NCI-H1930 (cell line): ENCODE measurements at regions not wholly inside any gene's neighbourhood (a gene's known extent, or its start where the extent isn't known, plus 50 kb on each side); places are given as distances from the start of the nearest gene placed in this dataset.
A peak's percentile ranks its signal among the peaks of the same experiment; 100 is the strongest.
"Not testable (repeated sequence)": the region's sequence is repeated elsewhere in the genome, so short reads cannot be mapped to it uniquely, and the experiment has no call there.

ENCODE experiments used
- DNase-seq, 2 experiments: peaks; one replicate each; lab custom pipeline; 2025; lab: John Stamatoyannopoulos, UW

DNA sequence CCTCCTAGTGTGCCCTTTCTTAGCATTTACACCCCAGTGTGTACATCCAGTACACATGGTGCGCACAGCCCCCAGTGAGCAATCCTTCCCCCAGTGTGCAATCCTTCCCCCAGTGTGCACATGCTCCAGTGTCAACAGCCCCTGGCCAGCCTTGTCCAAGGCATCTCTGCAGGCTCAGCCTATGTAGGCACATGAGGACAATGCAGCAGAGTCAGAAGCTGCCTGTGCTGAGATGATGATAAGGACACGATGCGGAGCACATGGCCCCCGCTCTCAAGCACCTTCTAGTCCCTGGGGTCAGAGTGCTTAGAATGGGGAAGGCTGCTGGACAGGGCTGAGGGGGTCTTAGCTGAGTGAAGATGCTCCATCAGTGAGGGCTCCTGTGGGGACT lies 69.8 kb downstream of the GADD45G start:
- DNase-seq, result no peak

DNA sequence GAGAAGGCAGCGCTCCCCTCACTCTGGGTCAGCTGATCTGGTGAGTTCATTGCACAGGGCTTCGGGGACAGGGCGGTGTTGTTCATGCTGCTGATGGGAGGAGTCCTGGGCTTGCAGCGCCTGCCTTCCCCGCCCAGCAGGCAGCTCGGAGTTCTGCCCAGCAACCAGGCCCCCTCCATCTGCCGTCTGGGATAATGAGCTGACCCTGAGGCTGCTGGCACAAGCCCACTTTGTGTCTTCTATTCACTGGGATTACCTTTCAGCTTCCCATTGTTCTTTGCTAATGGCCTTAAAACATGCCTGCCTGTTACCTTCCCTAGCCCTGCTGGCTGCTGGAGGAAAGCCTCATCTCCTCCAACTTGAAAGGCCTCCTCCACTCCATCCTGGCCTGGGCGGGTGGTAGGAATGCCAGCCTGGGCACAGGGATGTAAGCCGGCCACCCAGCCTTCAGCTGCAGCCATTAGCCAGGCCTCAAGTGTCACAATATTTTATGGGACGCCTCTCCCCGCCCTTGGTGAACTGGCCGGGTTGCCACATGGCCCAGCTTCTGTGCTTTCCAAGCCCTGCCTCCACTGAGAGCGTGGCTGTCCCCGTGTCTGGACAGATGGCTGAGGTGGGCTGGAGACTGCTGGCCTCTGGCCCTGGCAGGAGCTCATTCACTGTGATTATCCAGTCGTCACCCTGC lies 70.4 kb downstream of the GADD45G start:
- no peak for DNase-seq

DNA sequence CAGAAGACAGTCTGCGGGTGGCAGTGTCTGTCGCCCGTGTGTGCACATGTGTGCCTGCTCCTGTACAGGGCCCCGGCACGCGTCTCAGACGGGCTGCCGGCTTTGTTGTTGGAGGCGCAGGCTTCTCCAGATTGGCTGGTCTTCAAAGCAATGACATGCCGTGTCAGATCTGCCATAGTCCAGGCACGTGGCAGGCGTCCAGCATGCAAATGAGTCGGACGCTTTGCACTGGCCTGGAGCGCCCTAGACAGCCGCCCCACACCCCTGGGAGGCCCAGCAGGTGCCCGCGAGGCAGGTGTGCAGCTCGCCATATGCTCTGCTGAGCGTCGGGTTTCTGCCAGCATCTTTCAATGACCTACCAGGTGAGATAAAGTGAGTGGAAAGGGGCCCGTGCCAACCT lies 71.5 kb downstream of the GADD45G start:
- no peak for DNase-seq

DNA sequence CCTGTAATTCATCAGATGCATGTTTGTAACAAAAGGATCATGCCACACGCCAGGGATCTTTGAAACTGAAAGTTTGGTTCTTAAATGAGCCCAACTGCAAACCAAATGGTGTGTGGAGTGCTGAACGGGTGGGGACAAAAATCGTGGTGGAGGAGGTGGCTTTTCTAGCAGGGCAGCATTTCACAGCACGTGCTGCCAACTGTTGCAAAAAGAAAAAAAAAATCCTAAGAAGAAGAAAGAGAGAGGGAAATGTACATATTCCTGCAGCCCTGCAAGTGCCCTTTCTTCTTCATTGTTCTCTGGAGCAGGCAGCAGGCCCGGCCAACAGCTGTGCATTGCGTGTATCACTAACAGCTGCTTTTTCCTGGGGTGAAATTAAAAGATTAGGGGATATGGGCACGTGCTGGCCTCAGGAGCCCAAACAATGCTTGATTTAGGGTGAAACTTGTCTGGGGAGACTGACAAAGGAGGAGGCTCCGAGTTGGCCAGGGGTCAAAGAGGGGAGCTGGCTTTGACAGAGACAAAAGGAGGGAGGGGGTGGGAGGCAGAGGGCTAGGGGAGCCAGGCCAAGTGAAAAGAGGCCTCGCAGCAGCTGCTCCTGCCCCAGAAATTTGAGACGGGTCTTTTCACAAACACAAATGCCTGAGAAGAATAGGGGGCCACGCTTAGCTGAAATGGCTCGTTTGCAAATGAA lies 73.0 kb downstream of the GADD45G start:
- DNase-seq, result peak; percentile 46 to 73

DNA sequence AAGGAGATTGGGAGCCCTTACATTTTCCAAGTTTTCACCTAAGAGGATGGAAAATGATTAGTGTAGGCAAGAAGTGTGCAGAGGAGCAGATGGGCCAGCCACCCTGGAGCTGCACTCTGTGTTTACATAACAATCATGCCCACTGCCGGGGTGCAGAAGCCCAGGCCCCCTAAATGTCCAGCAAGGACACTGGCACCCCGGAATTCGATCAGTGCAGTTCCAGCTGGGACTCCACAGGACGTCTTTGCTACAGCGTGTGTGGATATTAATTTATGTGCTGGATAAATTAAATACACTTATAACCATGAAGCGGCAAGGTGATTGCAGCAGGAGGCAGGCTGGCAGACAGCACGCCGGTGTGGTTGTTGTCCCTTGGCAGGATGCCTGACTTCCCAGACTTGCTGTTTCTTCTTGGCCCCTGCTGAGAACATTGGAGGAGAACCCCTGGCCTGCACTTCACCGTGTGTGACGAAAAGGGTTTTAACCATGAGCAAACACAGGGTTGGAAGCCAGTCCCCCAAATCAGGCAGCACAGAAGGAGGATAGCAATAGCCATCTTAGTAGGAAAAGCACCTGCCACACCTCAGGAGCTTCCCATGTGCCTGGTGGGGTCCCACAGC lies 73.7 kb downstream of the GADD45G start:
- DNase-seq, result no peak

DNA sequence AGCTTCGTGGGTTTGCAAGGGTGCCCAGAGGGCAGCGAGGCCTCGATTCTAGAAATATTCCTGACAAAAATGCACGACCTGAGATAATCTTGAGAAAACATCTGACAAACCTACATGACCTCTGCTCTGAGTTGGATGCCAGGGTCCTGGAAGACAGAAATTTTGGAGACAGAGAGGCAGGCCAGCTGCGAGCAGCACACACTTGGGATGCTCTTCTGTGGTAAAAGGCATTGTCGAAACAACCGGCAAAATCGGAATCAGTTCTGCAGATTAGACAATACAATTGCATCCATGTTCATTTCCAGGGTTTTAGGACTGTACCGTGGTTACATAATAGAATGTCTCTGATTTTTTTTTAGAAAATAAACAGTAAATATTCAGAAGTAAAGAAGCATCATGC lies 74.2 kb downstream of the GADD45G start:
- no peak for DNase-seq

DNA sequence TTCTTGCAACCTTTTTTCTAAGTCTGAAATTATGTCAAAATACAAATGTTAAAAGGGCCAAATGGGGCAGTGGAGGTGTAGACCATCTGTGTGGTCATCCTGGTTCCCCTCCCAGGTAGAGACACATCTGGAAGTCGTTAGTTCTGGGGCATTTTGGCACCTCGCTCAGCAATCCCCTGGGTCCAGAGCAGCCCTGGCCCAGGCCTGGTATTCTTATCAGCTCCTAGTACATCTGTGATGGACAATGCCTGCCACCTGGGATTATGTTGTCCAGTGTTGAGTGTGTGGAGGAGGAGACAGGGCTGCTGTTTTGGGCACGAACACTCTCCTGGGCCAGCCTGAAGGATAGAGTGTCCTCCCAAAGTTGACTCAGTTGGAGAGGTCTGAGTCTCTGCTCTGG lies 74.8 kb downstream of the GADD45G start:
- no peak for DNase-seq

DNA sequence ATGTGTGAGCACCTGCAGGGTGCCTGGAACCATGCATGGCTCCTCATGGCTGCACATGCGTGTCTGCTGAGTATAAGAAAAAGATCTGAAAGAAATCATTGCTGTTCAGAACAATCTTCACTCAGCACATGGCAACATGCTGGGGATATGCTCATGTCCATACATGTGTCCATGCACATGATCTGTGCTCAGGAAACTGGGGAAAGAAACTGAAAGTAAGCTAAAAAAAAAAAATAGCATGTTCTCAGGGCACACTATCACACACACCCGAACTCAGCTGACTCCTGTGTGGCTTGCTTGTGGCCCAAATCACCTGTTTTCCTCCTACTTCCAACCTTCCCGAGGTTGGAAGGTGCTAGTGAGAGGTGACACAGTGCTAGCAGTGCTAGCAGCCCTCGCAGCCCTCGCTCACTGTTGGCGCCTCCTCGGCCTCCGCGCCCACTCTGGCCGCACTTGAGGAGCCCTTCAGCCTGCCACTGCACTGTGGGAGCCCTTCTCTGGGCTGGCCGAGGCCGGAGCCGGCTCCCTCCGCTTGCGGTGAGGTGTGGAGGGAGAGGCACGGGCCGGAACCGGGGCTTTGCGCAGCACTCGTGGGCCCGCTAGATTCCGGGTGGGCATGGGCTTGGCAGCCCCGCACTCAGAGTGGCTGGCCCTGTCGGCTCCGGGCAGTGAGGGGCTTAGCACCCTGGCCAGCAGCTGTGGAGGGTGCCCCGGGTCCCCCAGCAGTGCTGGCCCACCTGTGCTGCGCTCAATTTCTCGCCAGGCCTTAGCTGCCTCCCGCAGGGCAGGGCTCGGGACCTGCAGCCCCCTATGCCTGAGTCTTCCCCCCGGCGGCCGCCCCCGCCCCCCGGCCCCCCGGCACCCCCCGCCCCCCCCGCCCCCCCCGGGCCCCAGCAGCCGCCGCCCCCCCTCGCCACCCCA lies 76.0 kb downstream of the GADD45G start:
- no peak for DNase-seq

DNA sequence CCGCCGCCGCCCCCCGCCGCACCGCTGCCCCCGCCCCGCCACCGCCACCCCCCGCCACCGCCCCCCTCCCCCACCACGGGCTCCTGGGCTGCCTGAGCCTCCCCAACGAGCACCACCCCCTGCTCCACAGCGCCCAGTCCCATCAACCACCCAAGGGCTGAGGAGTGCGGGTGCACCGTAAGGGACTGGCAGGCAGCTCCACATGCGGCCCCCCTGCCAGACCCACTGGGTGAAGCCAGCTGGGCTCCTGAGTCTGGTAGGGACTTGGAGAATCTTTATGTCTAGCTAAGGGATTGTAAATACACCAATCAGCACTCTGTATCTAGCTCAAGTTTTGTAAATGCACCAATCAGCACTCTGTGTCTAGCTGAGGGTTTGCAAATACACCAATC lies 76.7 kb downstream of the GADD45G start:
- not testable (repeated sequence) for DNase-seq

DNA sequence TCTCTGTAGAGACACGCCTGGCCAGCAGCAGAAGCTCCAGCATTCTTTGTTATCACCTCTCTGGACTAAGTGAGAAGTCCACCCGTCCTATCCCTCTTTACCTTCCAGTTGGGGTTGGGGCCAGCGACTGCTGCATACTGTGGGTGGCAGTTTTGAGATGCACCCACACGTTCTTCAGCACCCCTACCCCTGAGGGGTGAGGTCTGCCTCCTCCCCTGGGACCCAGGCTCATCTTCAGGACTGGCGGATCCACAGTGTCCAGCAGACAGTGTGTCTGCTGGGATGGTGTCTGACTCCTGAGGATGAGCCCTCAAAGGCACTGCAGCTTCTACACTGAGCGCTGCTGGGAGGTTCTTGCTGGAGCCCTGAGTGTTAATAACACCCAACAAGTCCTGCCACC lies 78.8 kb downstream of the GADD45G start:
- no peak for DNase-seq

DNA sequence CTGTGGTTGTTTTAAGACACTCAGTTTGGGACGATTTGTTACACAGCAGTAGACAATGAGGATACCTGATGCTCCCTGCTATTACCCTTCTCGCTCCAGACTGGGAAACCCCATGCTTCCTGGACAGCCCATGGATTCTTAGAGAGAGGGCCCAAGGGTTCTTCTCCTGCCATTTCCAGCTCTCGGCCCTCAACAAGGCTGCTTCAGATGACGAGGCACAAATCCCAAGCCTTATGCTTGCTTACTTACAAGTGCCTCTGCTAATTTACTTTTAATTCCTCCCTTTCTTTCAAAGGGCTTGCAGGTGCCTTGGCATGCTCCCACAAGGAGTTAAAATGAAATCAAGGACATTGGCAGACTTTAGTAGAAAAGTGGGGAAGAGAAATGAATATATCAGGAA lies 79.4 kb downstream of the GADD45G start:
- DNase-seq, result no peak

DNA sequence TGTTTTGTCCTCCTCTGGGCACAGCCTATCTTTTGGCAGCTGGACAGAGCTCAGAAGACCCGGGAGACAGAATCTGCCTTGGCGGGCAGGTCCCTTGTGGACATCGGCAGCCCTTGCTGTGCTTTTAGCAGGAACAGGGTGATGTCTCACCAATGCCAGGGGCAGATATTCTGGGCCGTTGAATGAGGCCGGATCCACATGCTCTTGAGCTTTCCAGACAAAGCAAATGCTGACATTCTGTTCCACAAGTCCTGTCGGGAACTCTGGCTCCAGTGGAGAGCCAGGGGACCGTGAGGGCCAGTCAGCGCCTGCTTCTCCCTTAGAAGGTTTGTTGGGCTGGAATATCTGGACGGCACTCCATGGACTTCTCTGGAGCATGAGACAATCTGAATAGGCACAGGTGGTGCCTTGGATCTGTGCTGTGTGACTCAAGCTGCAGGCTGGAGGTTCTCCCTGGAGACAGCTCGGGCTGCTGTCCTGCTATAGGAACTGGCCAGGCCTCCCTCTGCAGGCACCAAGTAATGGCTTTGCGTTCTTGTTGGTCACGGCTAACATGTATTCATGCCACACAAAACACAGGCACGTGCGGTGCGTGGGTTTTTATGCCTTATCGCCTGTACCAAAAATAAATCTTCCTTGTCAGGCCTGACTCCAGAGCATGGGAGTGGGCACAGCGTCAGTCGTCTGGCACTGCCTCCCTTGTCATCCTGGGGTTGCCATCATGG lies 80.3 kb downstream of the GADD45G start:
- DNase-seq, result no peak

DNA sequence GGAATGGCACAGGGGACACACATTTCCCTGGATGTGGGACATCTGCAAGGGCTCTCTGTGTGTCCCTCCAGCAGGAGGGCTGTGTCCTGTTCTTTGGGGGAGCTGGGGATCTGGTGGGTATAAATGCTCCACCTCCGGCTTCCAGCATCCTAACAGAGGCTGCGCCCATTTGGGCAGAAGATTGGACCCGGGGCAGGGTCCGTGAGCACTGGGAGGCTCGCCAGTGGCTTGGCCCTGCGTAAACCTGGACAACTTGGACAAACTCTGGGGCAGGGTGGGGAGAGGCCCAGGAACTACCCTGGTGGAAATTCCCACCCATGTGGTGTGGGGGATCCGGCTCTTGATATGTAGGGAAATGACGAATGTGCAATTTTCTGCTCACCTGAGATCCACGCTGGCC lies 80.9 kb downstream of the GADD45G start:
- no peak for DNase-seq

DNA sequence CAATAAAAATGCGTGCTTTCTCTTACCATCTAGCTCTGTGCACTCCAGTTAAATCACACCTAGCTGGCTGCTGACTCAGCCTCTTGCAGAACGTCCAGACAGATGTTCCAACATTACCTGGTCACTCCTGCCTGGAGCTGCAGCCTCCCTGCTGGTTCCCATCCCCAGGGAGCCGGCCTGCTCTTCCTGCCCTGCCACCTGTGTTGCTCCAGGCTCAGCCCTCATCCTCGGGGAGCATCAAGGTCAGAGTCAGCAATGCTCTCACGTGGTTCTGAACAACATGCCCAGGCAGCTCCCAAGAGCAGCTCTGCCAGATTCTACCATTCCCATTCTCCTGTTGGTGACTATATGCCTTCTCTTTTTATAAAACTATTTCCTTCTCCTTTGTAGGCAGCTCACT lies 81.3 kb downstream of the GADD45G start:
- DNase-seq, result no peak

DNA sequence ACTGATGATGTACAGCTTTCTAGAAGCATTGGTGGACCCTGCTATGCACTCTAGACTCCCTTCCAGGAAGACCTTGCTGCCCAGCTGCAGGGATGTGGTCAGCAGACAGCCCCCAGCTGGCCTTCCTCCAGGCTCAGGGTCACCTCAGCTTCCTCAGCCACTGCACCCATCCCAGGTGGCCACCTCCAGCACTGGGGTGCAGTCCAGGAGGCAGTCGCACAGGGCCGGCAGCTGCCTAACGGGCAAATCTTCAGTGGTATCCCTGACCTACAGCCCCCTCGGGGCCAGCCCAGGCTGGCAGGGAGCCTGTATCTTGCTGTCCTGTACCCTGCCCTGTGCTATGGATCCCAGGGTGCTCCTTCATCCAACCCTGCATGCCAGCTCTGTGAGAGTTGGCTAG lies 81.8 kb downstream of the GADD45G start:
- no peak for DNase-seq

DNA sequence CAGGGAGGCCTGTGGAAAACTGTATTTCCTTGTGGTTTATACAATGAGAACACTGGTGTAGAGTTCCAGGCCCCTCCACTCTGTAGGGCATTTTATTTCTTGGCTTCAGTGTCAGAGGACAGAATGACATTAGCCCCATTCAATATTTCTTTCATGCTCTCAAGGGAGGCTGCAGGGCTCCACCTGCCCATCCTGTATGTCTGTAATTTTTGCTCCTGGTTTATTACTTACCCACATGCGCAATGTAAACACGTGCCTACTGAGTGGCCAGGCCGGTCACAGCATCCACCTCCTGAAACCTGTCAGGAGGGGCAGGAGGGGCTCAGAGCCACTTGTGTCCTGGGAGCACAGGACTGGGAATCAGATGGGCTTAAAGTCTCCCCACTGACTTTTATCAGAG lies 82.4 kb downstream of the GADD45G start:
- no peak for DNase-seq

DNA sequence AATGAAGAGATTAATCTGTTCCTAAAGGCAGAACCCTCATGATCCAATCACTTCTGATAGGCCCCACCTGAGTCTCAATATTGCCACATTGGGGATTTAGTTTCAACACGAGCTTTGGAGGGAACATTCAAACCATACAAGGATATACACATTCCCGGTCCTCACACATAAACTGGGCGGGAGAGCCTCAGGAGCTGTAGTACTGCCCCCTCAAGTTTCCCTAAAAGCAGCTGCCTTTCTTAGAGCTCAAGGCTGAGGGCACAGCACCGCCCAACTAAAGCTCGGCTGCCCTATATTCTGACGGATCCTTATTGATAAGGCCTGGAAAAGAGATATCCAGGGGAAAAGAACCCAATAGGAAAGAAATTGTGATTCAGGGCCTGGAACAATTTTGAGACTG lies 83.0 kb downstream of the GADD45G start:
- DNase-seq, result no peak

DNA sequence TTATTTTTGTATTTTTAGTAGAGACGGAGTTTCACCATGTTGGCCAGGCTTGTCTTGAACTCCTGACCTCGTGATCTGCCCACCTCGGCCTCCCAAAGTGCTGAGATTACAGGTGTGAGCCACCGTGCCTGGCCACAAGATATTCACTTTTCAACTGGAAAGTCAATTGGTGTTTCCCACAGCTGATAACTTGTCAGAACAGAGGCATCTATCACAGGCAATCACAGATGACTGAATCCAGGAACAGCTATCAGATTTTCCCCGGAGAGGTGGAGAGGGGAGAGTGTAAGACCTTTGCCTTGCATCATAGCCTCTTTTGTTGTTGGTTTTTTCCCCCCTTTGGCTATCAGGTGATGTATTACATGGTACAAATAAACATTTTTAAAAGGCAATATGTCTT lies 84.5 kb downstream of the GADD45G start:
- DNase-seq, result not testable (repeated sequence)

DNA sequence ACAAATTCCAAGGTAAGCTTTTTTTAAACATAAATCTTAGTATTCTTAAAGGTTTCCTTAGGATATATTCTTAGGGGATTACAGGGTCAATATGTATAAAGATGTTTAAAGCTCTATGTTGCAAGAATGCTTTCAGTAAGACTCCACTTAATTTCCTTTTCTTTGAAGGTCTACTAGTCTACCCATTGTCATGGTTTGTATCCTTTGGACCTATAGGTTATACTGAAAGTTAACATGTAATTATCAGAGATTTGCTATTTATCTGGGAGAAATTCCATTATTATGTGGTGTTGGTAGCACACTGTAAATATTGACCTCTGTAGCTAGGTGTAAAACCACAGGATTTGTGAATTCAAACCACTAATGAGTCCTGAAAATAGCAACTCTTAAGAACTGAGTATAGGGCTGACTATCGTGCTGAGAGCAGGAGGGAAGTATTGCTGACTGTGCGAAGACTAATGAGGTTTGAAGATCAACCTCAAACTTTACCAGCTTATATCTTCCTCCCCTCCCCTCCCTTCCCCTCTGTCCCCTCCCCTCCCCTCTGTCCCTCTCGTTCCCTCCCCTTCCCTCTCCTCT lies 85.6 kb downstream of the GADD45G start:
- DNase-seq, result no peak

DNA sequence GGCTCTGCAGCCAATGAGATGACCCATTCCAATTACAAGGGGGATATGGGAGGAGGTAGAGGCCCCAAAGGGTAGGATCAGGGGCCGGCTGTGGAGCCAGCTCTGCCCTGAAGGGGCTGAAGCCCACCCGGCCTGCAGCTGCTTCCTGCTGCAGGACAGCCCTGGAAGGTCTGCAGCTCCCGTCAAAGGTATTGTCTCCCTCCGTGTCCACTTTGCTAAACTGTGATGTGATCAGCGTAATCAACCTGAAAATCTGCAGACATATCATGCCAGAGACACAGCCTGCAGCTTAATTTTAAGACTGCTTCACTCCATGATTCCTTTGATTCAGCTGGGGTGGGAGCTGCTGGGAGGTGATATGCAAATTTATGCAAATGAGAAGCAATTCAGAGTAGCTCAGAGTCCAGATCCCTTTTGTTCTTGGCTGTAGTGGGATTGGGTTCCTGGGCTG lies 90.7 kb downstream of the GADD45G start:
- no peak for DNase-seq

DNA sequence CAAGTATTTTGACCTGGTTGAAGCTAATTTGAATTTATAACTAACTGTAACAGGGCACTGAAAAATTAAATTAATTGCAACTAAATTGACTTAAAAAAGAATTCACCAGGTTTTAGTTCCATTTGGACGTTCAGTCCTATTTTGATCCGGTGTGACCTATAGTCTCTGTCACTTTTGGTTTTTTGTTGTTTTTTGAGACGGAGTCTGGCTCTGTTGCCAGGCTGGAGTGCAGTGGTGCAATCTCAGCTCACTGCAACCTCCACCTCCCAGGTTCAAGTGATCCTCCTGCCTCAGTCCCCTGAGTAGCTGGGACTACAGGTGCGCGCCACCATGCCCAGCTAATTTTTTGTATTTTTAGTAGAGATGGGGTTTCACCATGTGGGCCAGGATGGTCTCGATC lies 91.2 kb downstream of the GADD45G start:
- not testable (repeated sequence) for DNase-seq
